ENCODE measurements at regions not wholly inside any gene's neighbourhood (a gene's known extent, or its start where the extent isn't known, plus 50 kb on each side); places are given as distances from the start of the nearest gene placed in this dataset.

GRCh38 chr13:111474136-111475002, 153.9 kb downstream of the TEX29 start:
- Histone ChIP-seq H3K36me3 (no peaks in the 10 kb centered on the region), H3K4me1 (peaks cover 0 to 6% of the 10 kb centered on the region in 2 donors), H3K9me3 (no peaks in the 10 kb centered on the region), H3K27ac (no peak overlapping the region), H3K27me3 (no peaks in the 10 kb centered on the region), H3K4me3 (replicated peaks in 1 of 3) (no peak overlapping the region)
- WGBS, 2 donors: 59 to 65% methylated on average over 18 to 22 of the region's 23 CpGs
- intact Hi-C loops (cut with DNase I): loop anchor here (5.0 kb wide), 2 partner anchors 973 to 1133 kb away; no protein-coding TSS in a partner anchor
- TF ChIP-seq CTCF (IDR thresholded peaks at IDR 0.05): peak in 4 of 6 experiments; percentile 21 to 56 (median 54)
- no peak for TF ChIP-seq POLR2A (IDR thresholded peaks at IDR 0.05)
- DNase-seq: peak in 1 of 2 donors; percentile 8

GRCh38 chr13:111475488-111475887, 155.0 kb downstream of the TEX29 start:
- intact Hi-C loops (cut with DNase I): loop anchor here (5.0 kb wide), 2 partner anchors 972 to 1132 kb away; no protein-coding TSS in a partner anchor
- no peak overlapping the region for H3K4me3 ChIP-seq (replicated peaks in 1 of 3)
- no peaks in the 10 kb centered on the region for H3K36me3 ChIP-seq
- no peak for DNase-seq
- TF ChIP-seq POLR2A (IDR thresholded peaks at IDR 0.05): no peak
- TF ChIP-seq CTCF (IDR thresholded peaks at IDR 0.05): no peak
- H3K4me1 ChIP-seq: no peaks in the 10 kb centered on the region
- H3K27me3 ChIP-seq: no peaks in the 10 kb centered on the region
- WGBS, 2 donors: 80% methylated on average over 7 to 8 of the region's 8 CpGs
- H3K9me3 ChIP-seq: no peaks in the 10 kb centered on the region
- no peak overlapping the region for H3K27ac ChIP-seq

GRCh38 chr13:111476197-111476596, 155.8 kb downstream of the TEX29 start:
- no peak for DNase-seq
- TF ChIP-seq POLR2A (IDR thresholded peaks at IDR 0.05): no peak
- TF ChIP-seq CTCF (IDR thresholded peaks at IDR 0.05): no peak
- Histone ChIP-seq H3K27me3 (no peaks in the 10 kb centered on the region), H3K4me1 (no peaks in the 10 kb centered on the region), H3K27ac (no peak overlapping the region), H3K4me3 (replicated peaks in 1 of 3) (no peak overlapping the region), H3K9me3 (no peaks in the 10 kb centered on the region), H3K36me3 (no peaks in the 10 kb centered on the region)
- intact Hi-C loops (cut with DNase I): loop anchor here (5.0 kb wide), 2 partner anchors 971 to 1131 kb away; no protein-coding TSS in a partner anchor
- WGBS, 2 donors: 93 to 98% methylated on average over 6 of the region's 6 CpGs

GRCh38 chr13:111479412-111479811, 159.0 kb downstream of the TEX29 start:
- H3K4me3 ChIP-seq (replicated peaks in 1 of 3): no peak overlapping the region
- H3K27ac ChIP-seq: no peak overlapping the region
- DNase-seq: no peak
- no peaks in the 10 kb centered on the region for H3K27me3 ChIP-seq
- no peaks in the 10 kb centered on the region for H3K4me1 ChIP-seq
- no peaks in the 10 kb centered on the region for H3K36me3 ChIP-seq
- 80 to 81% methylated on average over 11 to 14 of the region's 14 CpGs for WGBS, 2 donors
- no peak for TF ChIP-seq CTCF (IDR thresholded peaks at IDR 0.05)
- no peak for TF ChIP-seq POLR2A (IDR thresholded peaks at IDR 0.05)
- intact Hi-C loops (cut with DNase I): loop anchor here (5.0 kb wide), 2 partner anchors 968 to 1128 kb away; no protein-coding TSS in a partner anchor
- no peaks in the 10 kb centered on the region for H3K9me3 ChIP-seq

- H3K36me3 ChIP-seq: no peaks in the 10 kb centered on the region
- no peak for DNase-seq
- H3K4me1 ChIP-seq: no peaks in the 10 kb centered on the region
- TF ChIP-seq CTCF (IDR thresholded peaks at IDR 0.05) (no peak), POLR2A (IDR thresholded peaks at IDR 0.05) (no peak)
- H3K4me3 ChIP-seq (replicated peaks in 1 of 3): no peak overlapping the region
- no peaks in the 10 kb centered on the region for H3K9me3 ChIP-seq
- H3K27ac ChIP-seq: no peak overlapping the region
- intact Hi-C loops (cut with DNase I): no loop called here
- 82 to 89% methylated on average over 8 of the region's 8 CpGs for WGBS, 2 donors
- H3K27me3 ChIP-seq: no peaks in the 10 kb centered on the region
Observed at GRCh38 chr13:111480503-111480902, 160.1 kb downstream of the TEX29 start.
